HG02973 (cell line): ENCODE measurements at regions not wholly inside any gene's neighbourhood (a gene's known extent, or its start where the extent isn't known, plus 50 kb on each side); places are given as distances from the start of the nearest gene placed in this dataset.

ENCODE experiments used
- ATAC-seq: cut with Tn5 transposase; IDR thresholded peaks from one replicate; pipeline ENCODE4 v1.9.1; 2021; ENCODE audit warnings: moderate library complexity; ENCODE audit not compliant: unreplicated experiment

GRCh38 chr12:47024463-47024862 lies 55.0 kb upstream of the PCED1B start:
- no peak for ATAC-seq

- no peak for ATAC-seq
Observed at GRCh38 chr12:47025349-47025748, 54.1 kb upstream of the PCED1B start.

GRCh38 chr12:47025798-47026197 lies 53.6 kb upstream of the PCED1B start:
- no peak for ATAC-seq

GRCh38 chr12:47026291-47026690 lies 53.1 kb upstream of the PCED1B start:
- ATAC-seq: no peak
